ENCODE measurements at regions not wholly inside any gene's neighbourhood (a gene's known extent, or its start where the extent isn't known, plus 50 kb on each side); places are given as distances from the start of the nearest gene placed in this dataset.
"Not testable (repeated sequence)": the region's sequence is repeated elsewhere in the genome, so short reads cannot be mapped to it uniquely, and the experiment has no call there.

DNA sequence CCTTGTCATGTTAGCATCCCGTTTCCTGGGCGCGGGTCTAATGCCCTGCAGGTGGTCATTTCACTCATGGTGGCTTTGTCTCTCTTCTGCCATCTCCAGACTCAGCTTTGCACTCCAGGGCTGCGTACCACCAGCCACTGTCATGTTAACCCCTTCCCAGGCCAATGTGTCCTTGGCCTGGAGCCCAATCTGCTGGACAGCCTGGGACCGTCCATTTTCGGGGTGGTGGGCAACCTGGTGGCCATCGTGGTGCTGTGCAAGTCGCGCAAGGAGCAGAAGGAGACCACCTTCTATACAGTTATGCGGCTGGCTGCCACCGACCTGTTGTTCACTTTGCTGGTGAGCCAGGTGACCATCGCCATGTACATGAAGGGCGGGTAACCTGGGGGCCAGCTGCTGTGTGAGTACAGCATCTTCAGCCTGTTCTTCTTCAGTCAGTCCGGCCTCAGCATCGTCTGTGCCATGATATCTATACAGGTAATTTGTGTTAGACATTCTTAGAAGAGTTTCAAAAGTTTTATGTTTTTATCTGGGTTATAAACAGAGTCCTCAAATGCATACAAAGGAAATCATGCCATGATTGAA is 1654.0 kb downstream of the SPATA31A7 start:
- TF ChIP-seq POLR2AphosphoS5 (IDR thresholded peaks at IDR 0.05; ENCODE audit: low read depth); CTCF (IDR thresholded peaks at IDR 0.05; ENCODE audit: insufficient read depth, low read length); GABPA (IDR thresholded peaks at IDR 0.05; ENCODE audit: low read depth): not testable (repeated sequence)
- TF ChIP-seq, protein P1, sequence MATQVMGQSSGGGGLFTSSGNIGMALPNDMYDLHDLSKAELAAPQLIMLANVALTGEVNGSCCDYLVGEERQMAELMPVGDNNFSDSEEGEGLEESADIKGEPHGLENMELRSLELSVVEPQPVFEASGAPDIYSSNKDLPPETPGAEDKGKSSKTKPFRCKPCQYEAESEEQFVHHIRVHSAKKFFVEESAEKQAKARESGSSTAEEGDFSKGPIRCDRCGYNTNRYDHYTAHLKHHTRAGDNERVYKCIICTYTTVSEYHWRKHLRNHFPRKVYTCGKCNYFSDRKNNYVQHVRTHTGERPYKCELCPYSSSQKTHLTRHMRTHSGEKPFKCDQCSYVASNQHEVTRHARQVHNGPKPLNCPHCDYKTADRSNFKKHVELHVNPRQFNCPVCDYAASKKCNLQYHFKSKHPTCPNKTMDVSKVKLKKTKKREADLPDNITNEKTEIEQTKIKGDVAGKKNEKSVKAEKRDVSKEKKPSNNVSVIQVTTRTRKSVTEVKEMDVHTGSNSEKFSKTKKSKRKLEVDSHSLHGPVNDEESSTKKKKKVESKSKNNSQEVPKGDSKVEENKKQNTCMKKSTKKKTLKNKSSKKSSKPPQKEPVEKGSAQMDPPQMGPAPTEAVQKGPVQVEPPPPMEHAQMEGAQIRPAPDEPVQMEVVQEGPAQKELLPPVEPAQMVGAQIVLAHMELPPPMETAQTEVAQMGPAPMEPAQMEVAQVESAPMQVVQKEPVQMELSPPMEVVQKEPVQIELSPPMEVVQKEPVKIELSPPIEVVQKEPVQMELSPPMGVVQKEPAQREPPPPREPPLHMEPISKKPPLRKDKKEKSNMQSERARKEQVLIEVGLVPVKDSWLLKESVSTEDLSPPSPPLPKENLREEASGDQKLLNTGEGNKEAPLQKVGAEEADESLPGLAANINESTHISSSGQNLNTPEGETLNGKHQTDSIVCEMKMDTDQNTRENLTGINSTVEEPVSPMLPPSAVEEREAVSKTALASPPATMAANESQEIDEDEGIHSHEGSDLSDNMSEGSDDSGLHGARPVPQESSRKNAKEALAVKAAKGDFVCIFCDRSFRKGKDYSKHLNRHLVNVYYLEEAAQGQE (IDR thresholded peaks at IDR 0.05; ENCODE audit: insufficient replicate concordance, low read depth) = not testable (repeated sequence)

Data from HL-60 (cell line).